Mucosa of descending colon (tissue), 3 donors: ENCODE measurements at regions not wholly inside any gene's neighbourhood (a gene's known extent, or its start where the extent isn't known, plus 50 kb on each side); places are given as distances from the start of the nearest gene placed in this dataset.

ENCODE experiments used
- ATAC-seq: fragments of 200-7000 bp; cut with Tn5 transposase; one replicate; pipeline ENCODE4 v1.9.1; 2020; ENCODE audit warnings: mild to moderate bottlenecking, moderate library complexity
- DNase-seq, 3 donors: peaks; one replicate each; pipeline ENCODE4 v3.0.0-alpha.2; 2020
- H3K36me3 ChIP-seq: fragments of 200-600 bp; one replicate; pipeline ENCODE4 v1.8.0; 2021; ENCODE audit warnings: low read depth, mild to moderate bottlenecking
- H3K4me1 ChIP-seq: fragments of 200-600 bp; one replicate; pipeline ENCODE4 v1.8.0; 2021; ENCODE audit warnings: low read depth, mild to moderate bottlenecking
- H3K4me3 ChIP-seq: fragments of 200-600 bp; one replicate; pipeline ENCODE4 v1.8.0; 2021; ENCODE audit warnings: mild to moderate bottlenecking
- H3K9me3 ChIP-seq: fragments of 200-600 bp; one replicate; pipeline ENCODE4 v1.8.0; 2021; ENCODE audit warnings: mild to moderate bottlenecking
- CTCF ChIP-seq: fragments of 200-600 bp; IDR thresholded peaks from one replicate; pipeline ENCODE4 v1.8.0; 2022; ENCODE audit warnings: antibody characterized with exemption, mild to moderate bottlenecking
- intact Hi-C, 2 donors: fragments of 100-400 bp; cut with DNase I in 1 of 2; cut with micrococcal nuclease in 1 of 2; formaldehyde crosslinking; loops; one replicate each; pipeline versions ENCODE4 v1.11.0 to v1.11.1; 2022; cut with DNase I, micrococcal nuclease
- donor health status: DM: no; HTN: no; CAD: no; lungs with moderate emphysema.
- donor health status: DM: no; HTN: no; CAD: no.
- donor health status: DM: no; HTN: yes; CAD: no.

- TF ChIP-seq CTCF: no peak
- H3K36me3 ChIP-seq: no peaks in the 10 kb centered on the region
- no peaks in the 10 kb centered on the region for H3K9me3 ChIP-seq
- intact Hi-C loops: no loop called here
- ATAC-seq (no peak), DNase-seq (no peak)
- no peaks in the 10 kb centered on the region for H3K4me1 ChIP-seq
- H3K4me3 ChIP-seq: no peak overlapping the region
These were observed 75.4 kb upstream of the SLC25A26 start for GRCh38 chr3:66145408-66145733.

GRCh38 chr3:66144568-66145407 lies 76.0 kb upstream of the SLC25A26 start:
- Histone ChIP-seq H3K4me1 (no peaks in the 10 kb centered on the region), H3K9me3 (no peaks in the 10 kb centered on the region), H3K4me3 (no peak overlapping the region), H3K36me3 (no peaks in the 10 kb centered on the region)
- no peak for ATAC-seq
- DNase-seq: no peak
- intact Hi-C loops: no loop called here
- TF ChIP-seq CTCF: no peak

- no peak for TF ChIP-seq CTCF
- intact Hi-C loops: no loop called here
- H3K9me3 ChIP-seq: no peaks in the 10 kb centered on the region
- DNase-seq (no peak), ATAC-seq (no peak)
- no peaks in the 10 kb centered on the region for H3K36me3 ChIP-seq
- H3K4me3 ChIP-seq: no peak overlapping the region
- no peaks in the 10 kb centered on the region for H3K4me1 ChIP-seq
These were observed 78.7 kb upstream of the SLC25A26 start for GRCh38 chr3:66142079-66142478.

- intact Hi-C loops: no loop called here
- TF ChIP-seq CTCF: no peak
- Histone ChIP-seq H3K36me3 (no peaks in the 10 kb centered on the region), H3K4me1 (no peaks in the 10 kb centered on the region), H3K4me3 (no peak overlapping the region), H3K9me3 (no peaks in the 10 kb centered on the region)
- no peak for ATAC-seq
- DNase-seq: no peak
These were observed 79.9 kb upstream of the SLC25A26 start for GRCh38 chr3:66140743-66141372.

DNA sequence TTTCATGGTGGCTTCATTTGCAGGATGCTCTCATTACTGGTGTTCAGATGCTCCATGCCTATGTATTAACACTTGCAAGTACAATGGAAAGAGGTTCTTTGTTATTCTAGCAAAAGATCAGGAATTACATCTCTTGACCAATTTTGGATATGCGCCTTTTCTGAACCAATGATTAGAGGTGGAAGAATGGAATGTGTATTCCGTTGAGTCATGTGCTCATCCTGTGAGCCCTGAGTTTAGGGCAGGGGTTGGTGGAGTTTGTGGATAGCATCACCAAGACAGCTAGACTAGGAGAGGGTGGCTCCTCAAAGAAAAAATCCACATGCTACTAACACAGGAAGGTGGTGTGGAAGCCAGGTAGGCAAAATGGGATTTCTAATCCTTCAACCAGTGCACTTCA lies 80.7 kb upstream of the SLC25A26 start:
- TF ChIP-seq CTCF: no peak
- Histone ChIP-seq H3K36me3 (no peaks in the 10 kb centered on the region), H3K9me3 (no peaks in the 10 kb centered on the region), H3K4me3 (no peak overlapping the region), H3K4me1 (no peaks in the 10 kb centered on the region)
- DNase-seq (no peak), ATAC-seq (no peak)
- intact Hi-C loops: no loop called here
